GM18951 (cell line): ENCODE measurements at regions not wholly inside any gene's neighbourhood (a gene's known extent, or its start where the extent isn't known, plus 50 kb on each side); places are given as distances from the start of the nearest gene placed in this dataset.

Experiments
- POLR2A ChIP-seq: IDR thresholded peaks from 4 replicates; pipeline ENCODE4 v1.6.1; 2011; ENCODE audit warnings: mild to moderate bottlenecking; ENCODE audit not compliant: insufficient read length, insufficient read depth; ENCODE audit errors: extremely low read depth
- in situ Hi-C: fragments of 300-500 bp; cut with MboI; formaldehyde crosslinking; loops from one replicate; pipeline ENCODE4 v1.12.0; 2022; ENCODE audit warnings: low sequenced_read_pairs, mixed read lengths, inconsistent platforms; ENCODE audit not compliant: unreplicated experiment

- TF ChIP-seq POLR2A: no peak
- in situ Hi-C loops: no loop called here
These were observed 76.6 kb downstream of the RDH14 start for GRCh38 chr2:18483896-18484295.

- in situ Hi-C loops: no loop called here
- TF ChIP-seq POLR2A: no peak
These were observed 77.8 kb downstream of the RDH14 start for GRCh38 chr2:18482666-18483065.

GRCh38 chr2:18479947-18480369 is 80.5 kb downstream of the RDH14 start:
- in situ Hi-C loops: no loop called here

GRCh38 chr2:18477293-18477692 is 83.2 kb downstream of the RDH14 start:
- in situ Hi-C loops: no loop called here
- TF ChIP-seq POLR2A: no peak

More at GRCh38 chr2:18479947-18480369, 80.5 kb downstream of the RDH14 start:
- TF ChIP-seq POLR2A: no peak

- TF ChIP-seq POLR2A: no peak
- in situ Hi-C loops: no loop called here
These were observed 84.0 kb downstream of the RDH14 start for GRCh38 chr2:18476484-18476883.

- no peak for TF ChIP-seq POLR2A
- in situ Hi-C loops: no loop called here
These were observed 84.6 kb downstream of the RDH14 start for GRCh38 chr2:18475884-18476283.

- in situ Hi-C loops: no loop called here
- TF ChIP-seq POLR2A: no peak
These were observed 85.8 kb downstream of the RDH14 start for GRCh38 chr2:18474700-18475099.

- in situ Hi-C loops: no loop called here
- TF ChIP-seq POLR2A: no peak
These were observed 86.9 kb downstream of the RDH14 start for GRCh38 chr2:18473241-18474181.

GRCh38 chr2:18467749-18468360 is 92.6 kb downstream of the RDH14 start:
- TF ChIP-seq POLR2A: no peak
- in situ Hi-C loops: no loop called here

- in situ Hi-C loops: no loop called here
- TF ChIP-seq POLR2A: no peak
These were observed 94.5 kb downstream of the RDH14 start for GRCh38 chr2:18465979-18466378.

GRCh38 chr2:18464913-18465312 is 95.5 kb downstream of the RDH14 start:
- in situ Hi-C loops: no loop called here
- no peak for TF ChIP-seq POLR2A

- in situ Hi-C loops: no loop called here
- no peak for TF ChIP-seq POLR2A
These were observed 104.4 kb downstream of the RDH14 start for GRCh38 chr2:18456026-18456425.

- in situ Hi-C loops: no loop called here
- no peak for TF ChIP-seq POLR2A
These were observed 105.1 kb downstream of the RDH14 start for GRCh38 chr2:18455236-18455862.
